PC-9 (cell line): ENCODE measurements at regions not wholly inside any gene's neighbourhood (a gene's known extent, or its start where the extent isn't known, plus 50 kb on each side); places are given as distances from the start of the nearest gene placed in this dataset.

Experiments
- BruUV-seq: library from RNA; stranded (reverse); fragments of 400-500 nt; replicated peaks from 2 replicates; lab custom pipeline; 2021; lab: Mats Ljungman, UMichigan
- CTCF ChIA-PET: fragments of 300-600 bp; sonication (Branson Sonifier 250); formaldehyde crosslinking; loops from one replicate; lab custom pipeline; 2022; ENCODE audit warnings: antibody characterized with exemption; lab: Charles Lee
- POLR2A ChIA-PET: fragments of 300-600 bp; sonication (Branson Sonifier 250); formaldehyde crosslinking; loops from one replicate; lab custom pipeline; 2022; ENCODE audit warnings: antibody characterized with exemption; ENCODE audit not compliant: unreplicated experiment; lab: Charles Lee
- DNase-seq, 2 experiments: peaks; one replicate each; pipeline versions ENCODE4 v3.0.0 to v3.0.0-alpha.2; 2015 to 2022; ENCODE audit warnings: mixed read lengths in 1 of 2
- H2AFZ ChIP-seq: fragments of 200-600 bp; sonication (generic); 2 replicates; pipeline ENCODE4 v1.8.1; 2017; ENCODE audit warnings: antibody characterized with exemption
- H3F3A ChIP-seq: fragments of 200-600 bp; sonication (generic); 2 replicates; pipeline ENCODE4 v1.8.1; 2017; ENCODE audit warnings: antibody characterized with exemption, mild to moderate bottlenecking, low read depth; ENCODE audit not compliant: insufficient read depth
- H3K27ac ChIP-seq: fragments of 200-600 bp; sonication (generic); 2 replicates; pipeline ENCODE4 v1.6.1; 2016; ENCODE audit warnings: mixed run types
- H3K27me3 ChIP-seq: fragments of 200-600 bp; sonication (generic); 2 replicates; pipeline ENCODE4 v1.6.1; 2016; ENCODE audit warnings: low read depth, mixed run types; ENCODE audit not compliant: insufficient read depth
- H3K36me3 ChIP-seq: fragments of 200-600 bp; sonication (generic); 2 replicates; pipeline ENCODE4 v1.6.1; 2016; ENCODE audit warnings: low read depth, mixed run types
- H3K4me1 ChIP-seq: fragments of 200-600 bp; sonication (generic); replicated peaks from 2 replicates; pipeline ENCODE4 v1.6.1; 2016; ENCODE audit warnings: mixed run types; ENCODE audit not compliant: insufficient read depth
- H3K4me2 ChIP-seq: fragments of 200-600 bp; sonication (generic); 2 replicates; pipeline ENCODE4 v1.6.1; 2017; ENCODE audit warnings: mixed run types
- H3K4me3 ChIP-seq: fragments of 200-600 bp; sonication (generic); 2 replicates; pipeline ENCODE4 v1.6.1; 2016; ENCODE audit warnings: mixed run types
- H3K79me2 ChIP-seq: fragments of 200-600 bp; sonication (generic); 2 replicates; pipeline ENCODE4 v1.6.1; 2017; ENCODE audit warnings: low read depth, mixed run types
- H3K9me2 ChIP-seq: fragments of 200-600 bp; sonication (generic); 2 replicates; pipeline ENCODE4 v1.8.1; 2017; ENCODE audit warnings: mild to moderate bottlenecking; ENCODE audit not compliant: insufficient read depth
- H3K9me3 ChIP-seq: fragments of 200-600 bp; sonication (generic); 2 replicates; pipeline ENCODE4 v1.8.1; 2016; ENCODE audit warnings: low read depth; ENCODE audit not compliant: insufficient read depth
- H4K20me1 ChIP-seq: fragments of 200-600 bp; sonication (generic); 2 replicates; pipeline ENCODE4 v1.8.1; 2017; ENCODE audit not compliant: insufficient read depth
- EZH2 ChIP-seq: fragments of 200-600 bp; sonication (generic); IDR thresholded peaks from 2 replicates; pipeline ENCODE4 v1.8.0; 2017; ENCODE audit warnings: antibody characterized with exemption, low read depth
- intact Hi-C: fragments of 100-400 bp; cut with micrococcal nuclease; formaldehyde crosslinking; loops from one replicate; pipeline ENCODE4 v1.10.0; 2022; ENCODE audit not compliant: unreplicated experiment
- TF ChIP-seq, protein P1 (sequence below): fragments of 200-600 bp; sonication (generic); conservative IDR thresholded peaks from 2 replicates; pipeline ENCODE4 v1.6.1; 2017; ENCODE audit warnings: mixed run types, antibody characterized with exemption, mild to moderate bottlenecking, moderate library complexity

DNA sequence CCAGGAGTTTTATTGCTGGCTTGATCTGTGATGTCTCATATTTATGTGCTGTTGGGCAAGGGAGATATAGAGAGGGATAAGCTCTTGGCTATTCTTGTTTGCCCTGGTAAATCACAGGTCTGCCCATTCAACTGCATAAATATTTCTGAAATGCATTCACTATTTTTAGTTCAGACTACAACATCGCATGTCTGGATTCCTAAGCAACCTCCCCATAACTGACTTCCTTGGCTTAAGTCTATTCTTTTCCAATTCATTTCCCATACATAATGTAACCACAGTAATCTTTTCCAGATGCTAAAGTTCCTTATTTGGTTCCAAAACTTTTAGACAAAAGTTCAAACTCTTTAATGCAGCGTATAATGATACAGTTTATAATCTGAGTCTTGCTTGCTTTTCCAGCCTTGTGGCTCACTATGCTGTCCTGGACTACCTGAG is 321.4 kb upstream of the ACTBL2 start:
- DNase-seq: peak in 1 of 2 experiments; percentile 58
- TF ChIP-seq EZH2: no peak
- TF ChIP-seq, protein P1, sequence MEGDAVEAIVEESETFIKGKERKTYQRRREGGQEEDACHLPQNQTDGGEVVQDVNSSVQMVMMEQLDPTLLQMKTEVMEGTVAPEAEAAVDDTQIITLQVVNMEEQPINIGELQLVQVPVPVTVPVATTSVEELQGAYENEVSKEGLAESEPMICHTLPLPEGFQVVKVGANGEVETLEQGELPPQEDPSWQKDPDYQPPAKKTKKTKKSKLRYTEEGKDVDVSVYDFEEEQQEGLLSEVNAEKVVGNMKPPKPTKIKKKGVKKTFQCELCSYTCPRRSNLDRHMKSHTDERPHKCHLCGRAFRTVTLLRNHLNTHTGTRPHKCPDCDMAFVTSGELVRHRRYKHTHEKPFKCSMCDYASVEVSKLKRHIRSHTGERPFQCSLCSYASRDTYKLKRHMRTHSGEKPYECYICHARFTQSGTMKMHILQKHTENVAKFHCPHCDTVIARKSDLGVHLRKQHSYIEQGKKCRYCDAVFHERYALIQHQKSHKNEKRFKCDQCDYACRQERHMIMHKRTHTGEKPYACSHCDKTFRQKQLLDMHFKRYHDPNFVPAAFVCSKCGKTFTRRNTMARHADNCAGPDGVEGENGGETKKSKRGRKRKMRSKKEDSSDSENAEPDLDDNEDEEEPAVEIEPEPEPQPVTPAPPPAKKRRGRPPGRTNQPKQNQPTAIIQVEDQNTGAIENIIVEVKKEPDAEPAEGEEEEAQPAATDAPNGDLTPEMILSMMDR: no peak
- ChIA-PET CTCF (interaction anchor here (0.6 kb wide), 1 partner anchor 1226 kb away, joined by 5 read pairs; no protein-coding TSS in a partner anchor), POLR2A (interaction anchor here (0.6 kb wide), 1 partner anchor 321 kb away, joined by 5 read pairs; the partner anchor contains the start of gene ACTBL2)
- Histone ChIP-seq H3K27me3 (no peaks in the 10 kb centered on the region), H3K9me2 (peaks cover 5% of the 10 kb centered on the region), H3K4me2 (no peak overlapping the region), H4K20me1 (no peaks in the 10 kb centered on the region), H3K27ac (0 out of 2 replicates have a peak overlapping the region, but pooled peaks have one; percentile 30), H3K4me1 (no peaks in the 10 kb centered on the region), H3K4me3 (no peak overlapping the region), H3K36me3 (no peaks in the 10 kb centered on the region), H3K9me3 (no peaks in the 10 kb centered on the region), H3F3A (no peaks in the 10 kb centered on the region), H2AFZ (no peak overlapping the region), H3K79me2 (no peaks in the 10 kb centered on the region)
- intact Hi-C loops: no loop called here
- no TSS peak for BruUV-seq

DNA sequence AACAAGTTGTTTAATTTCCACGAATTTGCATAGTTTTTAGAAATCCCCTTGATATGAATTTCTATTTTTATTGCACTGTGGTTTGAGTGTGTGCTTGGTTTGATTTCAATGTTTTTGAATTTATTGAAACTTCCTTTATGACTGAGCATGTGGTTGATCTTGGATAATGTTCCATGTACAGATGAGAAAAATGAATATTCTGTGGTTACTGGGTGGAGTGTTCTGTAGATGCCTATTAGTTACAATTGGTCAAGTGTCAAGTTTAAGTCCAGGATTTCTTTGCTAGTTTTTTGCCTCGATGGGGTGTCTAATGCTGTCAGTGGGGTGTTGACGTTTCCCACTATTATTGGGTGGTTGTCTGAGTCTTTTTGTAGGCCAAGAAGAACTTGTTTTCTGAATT is 319.5 kb upstream of the ACTBL2 start:
- Histone ChIP-seq H3K9me3 (no peaks in the 10 kb centered on the region; the same call in 1 of the 2 replicates), H3K4me1 (no peaks in the 10 kb centered on the region), H3K4me2 (no peak overlapping the region), H3F3A (no peaks in the 10 kb centered on the region), H3K27me3 (no peaks in the 10 kb centered on the region), H3K79me2 (no peaks in the 10 kb centered on the region), H3K4me3 (no peak overlapping the region), H2AFZ (no peak overlapping the region), H4K20me1 (no peaks in the 10 kb centered on the region), H3K27ac (no peak overlapping the region), H3K9me2 (peaks cover 5% of the 10 kb centered on the region), H3K36me3 (no peaks in the 10 kb centered on the region)
- no peak for DNase-seq
- intact Hi-C loops: no loop called here
- TF ChIP-seq EZH2: no peak
- TF ChIP-seq, protein P1: no peak
- ChIA-PET CTCF (no interaction called here), POLR2A (no interaction called here)
- no TSS peak for BruUV-seq

DNA sequence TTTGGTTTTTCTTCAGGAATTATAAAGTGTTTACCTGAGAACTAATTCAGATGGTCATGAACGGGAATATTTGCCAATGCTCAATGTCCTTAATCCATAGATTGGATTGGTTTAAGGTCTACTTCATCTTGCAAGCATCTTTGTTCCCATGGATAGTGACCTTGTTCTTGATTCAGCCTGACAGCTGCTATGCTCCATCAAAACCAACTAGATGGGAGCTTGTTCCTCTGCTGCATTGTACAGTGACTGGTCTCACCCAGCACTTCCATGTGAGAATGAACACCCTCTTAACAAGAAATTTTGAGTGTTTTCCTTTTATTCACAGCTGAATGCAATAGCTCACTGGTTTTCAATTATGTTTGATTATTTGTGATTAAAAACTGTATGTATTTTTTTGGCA is 312.6 kb upstream of the ACTBL2 start:
- no peak overlapping the region for H3K27ac ChIP-seq
- H3K27me3 ChIP-seq: no peaks in the 10 kb centered on the region
- H3K4me1 ChIP-seq: no peaks in the 10 kb centered on the region
- DNase-seq: no peak
- no peak for TF ChIP-seq EZH2
- TF ChIP-seq, protein P1: no peak
- no peak overlapping the region for H3K4me3 ChIP-seq
- H3F3A ChIP-seq: no peaks in the 10 kb centered on the region
- no peak overlapping the region for H3K4me2 ChIP-seq
- no peaks in the 10 kb centered on the region; the same call in 1 of the 2 replicates for H3K9me3 ChIP-seq
- H2AFZ ChIP-seq: no peak overlapping the region
- no TSS peak for BruUV-seq
- H3K36me3 ChIP-seq: no peaks in the 10 kb centered on the region
- ChIA-PET CTCF (no interaction called here), POLR2A (no interaction called here)
- intact Hi-C loops: no loop called here
- H4K20me1 ChIP-seq: no peaks in the 10 kb centered on the region
- H3K79me2 ChIP-seq: no peaks in the 10 kb centered on the region
- H3K9me2 ChIP-seq: no peaks in the 10 kb centered on the region
